GM18499 (cell line): ENCODE measurements at regions not wholly inside any gene's neighbourhood (a gene's known extent, or its start where the extent isn't known, plus 50 kb on each side); places are given as distances from the start of the nearest gene placed in this dataset.

Source experiments
- ATAC-seq: cut with Tn5 transposase; IDR thresholded peaks from one replicate; pipeline ENCODE4 v1.9.1; 2021; ENCODE audit warnings: moderate number of reproducible peaks; ENCODE audit not compliant: insufficient read depth, unreplicated experiment

GRCh38 chr1:218573925-218574324 lies 228.8 kb downstream of the TGFB2 start:
- ATAC-seq, result no peak

- ATAC-seq, result no peak
These were observed 229.9 kb downstream of the TGFB2 start for GRCh38 chr1:218575079-218575478.

DNA sequence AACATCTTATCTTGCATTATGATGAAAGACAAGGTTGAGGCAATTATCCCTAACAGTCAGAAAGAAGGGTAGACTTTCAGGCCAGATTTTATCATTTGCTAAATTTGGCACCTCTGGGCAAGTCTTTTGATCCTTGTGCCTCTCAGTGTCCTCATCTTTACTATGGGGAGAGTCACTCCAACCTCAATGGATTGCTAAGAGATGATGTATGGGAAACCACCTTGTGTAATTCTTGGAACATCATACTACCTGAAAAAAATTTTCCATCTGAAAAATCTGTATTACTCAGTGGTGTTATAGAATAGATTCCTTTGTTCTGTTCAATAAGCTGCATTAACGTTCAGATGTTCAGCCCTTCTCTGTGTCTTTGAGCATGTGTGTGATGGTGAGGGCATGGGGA lies 230.7 kb downstream of the TGFB2 start:
- ATAC-seq, result no peak

- no peak for ATAC-seq
These were observed 237.5 kb downstream of the TGFB2 start for GRCh38 chr1:218582646-218583045.

GRCh38 chr1:218584418-218585155 lies 239.5 kb downstream of the TGFB2 start:
- ATAC-seq, result no peak

- no peak for ATAC-seq
These were observed 240.5 kb downstream of the TGFB2 start for GRCh38 chr1:218585511-218586184.

- ATAC-seq, result no peak
These were observed 242.8 kb downstream of the TGFB2 start for GRCh38 chr1:218587900-218588299.

GRCh38 chr1:218588540-218589172 lies 243.5 kb downstream of the TGFB2 start:
- no peak for ATAC-seq

DNA sequence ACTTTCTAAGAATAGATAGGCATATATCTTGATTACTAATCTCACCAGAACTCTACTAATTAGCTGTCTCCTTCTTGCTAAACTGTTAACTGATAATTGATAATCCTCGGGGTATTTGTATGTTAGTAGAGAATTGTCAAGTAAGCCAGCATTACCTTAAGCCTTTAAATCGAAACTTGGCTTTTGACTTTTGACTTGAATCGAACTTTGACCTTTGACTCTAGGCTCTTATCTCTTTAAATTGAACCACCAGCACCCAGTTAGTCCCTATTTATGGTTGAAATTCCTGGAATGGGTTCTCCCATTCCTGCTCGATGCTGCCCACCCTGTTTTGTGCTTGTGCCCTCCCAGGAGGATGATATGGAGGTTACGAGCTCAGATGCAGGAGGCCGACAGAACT lies 244.4 kb downstream of the TGFB2 start:
- no peak for ATAC-seq

DNA sequence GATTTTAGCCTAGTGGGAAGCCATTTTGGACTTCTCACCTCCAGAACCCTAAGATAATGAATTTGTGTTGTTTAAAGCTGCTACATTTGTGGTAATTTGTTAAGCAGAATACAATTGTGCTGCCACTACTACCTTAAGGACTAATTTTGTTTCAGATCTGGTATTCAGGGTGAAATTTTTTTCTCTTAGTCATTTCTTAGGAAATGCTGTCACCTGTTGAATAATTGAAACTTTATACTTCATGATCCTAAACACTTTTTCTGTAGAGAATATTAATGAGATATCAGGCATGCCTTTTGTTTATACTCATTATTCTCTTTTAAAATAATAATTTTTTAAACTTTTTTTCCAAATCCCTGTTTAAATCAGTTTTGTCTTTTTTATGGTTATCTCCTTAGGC lies 246.8 kb downstream of the TGFB2 start:
- no peak for ATAC-seq

DNA sequence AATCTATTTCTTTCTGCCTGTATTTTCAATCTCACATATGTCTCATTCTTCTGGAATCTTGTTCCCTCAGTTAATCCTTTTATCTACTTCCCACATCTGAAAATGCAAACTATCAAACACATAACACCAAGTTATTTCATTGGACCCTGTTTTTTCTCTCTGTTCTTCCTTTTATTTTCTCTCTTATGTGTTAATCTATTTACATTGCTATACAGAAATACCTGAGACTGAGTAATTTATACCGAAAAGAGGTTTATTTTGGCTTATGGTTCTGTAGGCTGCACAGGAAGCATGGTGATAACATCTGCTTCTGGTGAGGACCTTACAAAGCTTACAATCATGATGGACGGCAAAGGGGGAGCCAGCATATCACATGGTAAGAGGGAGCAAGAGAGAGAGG lies 247.6 kb downstream of the TGFB2 start:
- no peak for ATAC-seq

DNA sequence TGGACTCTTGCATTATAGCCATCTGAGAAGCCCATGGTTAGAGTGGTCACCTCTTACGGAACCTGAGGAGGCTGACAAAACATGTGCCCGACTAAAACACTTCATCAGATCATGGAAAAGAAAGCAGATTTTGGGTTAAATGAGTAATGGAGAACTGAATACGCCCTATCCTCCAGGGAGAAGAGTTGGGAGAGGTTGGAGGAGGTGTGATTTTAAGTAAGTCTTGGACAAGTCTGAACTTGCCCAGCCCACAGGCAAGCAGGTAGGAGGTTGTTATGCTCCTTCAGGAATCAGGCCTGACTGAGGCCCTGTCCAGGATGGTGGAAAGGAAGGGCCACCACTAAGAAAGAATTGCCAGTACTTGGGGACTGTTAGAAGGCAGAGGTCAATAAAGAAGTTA lies 255.8 kb downstream of the TGFB2 start:
- no peak for ATAC-seq

GRCh38 chr1:218604217-218604616 lies 259.1 kb downstream of the TGFB2 start:
- no peak for ATAC-seq

GRCh38 chr1:218611916-218612585 lies 266.9 kb downstream of the TGFB2 start:
- no peak for ATAC-seq

DNA sequence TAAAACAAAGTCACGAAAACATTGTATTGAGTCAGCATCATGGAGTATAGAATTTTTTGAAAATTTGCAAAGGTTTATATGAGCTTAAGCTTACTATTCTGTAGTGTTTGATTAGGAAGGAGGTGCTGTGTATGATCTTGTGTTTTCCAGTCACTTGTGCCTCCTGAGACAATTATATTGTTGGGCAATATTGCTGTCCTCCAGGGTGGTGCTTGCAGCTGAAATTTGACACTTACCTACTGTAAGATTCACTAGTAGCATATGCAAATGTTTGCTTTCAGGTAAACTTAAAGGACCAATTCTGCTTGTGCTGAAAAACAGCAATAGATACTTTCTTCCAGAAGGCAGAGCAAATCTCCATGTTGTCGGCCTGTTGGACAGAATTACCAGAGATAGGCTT lies 268.0 kb downstream of the TGFB2 start:
- ATAC-seq, result no peak

GRCh38 chr1:218614031-218614430 lies 268.9 kb downstream of the TGFB2 start:
- ATAC-seq, result no peak

DNA sequence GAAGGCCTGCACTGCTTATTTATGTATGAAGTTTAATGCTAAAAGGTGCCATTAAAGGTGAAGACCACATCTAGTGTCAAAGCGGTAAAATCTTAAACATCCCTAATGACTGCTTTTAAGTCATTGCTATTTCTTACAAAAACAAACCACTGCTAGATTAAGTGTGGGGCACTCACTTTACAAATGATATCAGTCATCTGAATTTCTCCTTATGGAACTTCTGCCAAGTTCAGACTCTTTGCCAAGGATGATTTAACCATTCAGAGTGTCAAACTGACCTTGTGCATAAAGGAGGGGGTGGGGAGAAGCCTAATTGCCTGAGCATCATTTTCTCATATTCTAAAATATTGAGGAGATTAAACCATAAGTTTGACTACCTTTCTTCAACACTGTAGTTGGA lies 271.5 kb downstream of the TGFB2 start:
- no peak for ATAC-seq

- no peak for ATAC-seq
These were observed 272.9 kb downstream of the TGFB2 start for GRCh38 chr1:218617986-218618385.

DNA sequence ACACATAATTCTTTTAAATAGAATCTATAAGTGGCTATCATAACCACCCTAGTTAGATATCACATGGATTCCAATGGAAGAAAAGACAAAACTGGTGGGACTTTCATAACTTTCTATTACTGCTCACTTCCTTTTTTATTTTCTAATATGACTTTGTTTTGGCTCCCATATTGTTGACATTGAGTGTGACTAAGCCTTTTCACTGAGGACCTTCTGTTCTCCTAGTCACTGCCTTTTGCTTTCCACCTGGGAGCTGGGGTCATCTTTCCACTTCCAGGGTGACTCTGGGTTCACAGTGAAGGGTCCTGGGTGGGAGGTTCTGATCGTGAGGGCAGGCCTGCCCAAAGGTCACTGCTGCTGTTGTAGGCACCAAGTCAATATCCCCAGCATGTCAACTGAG lies 275.8 kb downstream of the TGFB2 start:
- ATAC-seq, result no peak

GRCh38 chr1:218624052-218624451 lies 278.9 kb downstream of the TGFB2 start:
- no peak for ATAC-seq

- ATAC-seq, result no peak
These were observed 280.3 kb downstream of the TGFB2 start for GRCh38 chr1:218625393-218625792.
